Nephron (organoid): ENCODE measurements at regions not wholly inside any gene's neighbourhood (a gene's known extent, or its start where the extent isn't known, plus 50 kb on each side); places are given as distances from the start of the nearest gene placed in this dataset.
"Not testable (repeated sequence)": the region's sequence is repeated elsewhere in the genome, so short reads cannot be mapped to it uniquely, and the experiment has no call there.

Experiments
- H3K27ac Mint-ChIP-seq, 3 experiments: 2 replicates each; pipeline ENCODE4 v1.8.0; 2020; ENCODE audit warnings: mixed read lengths in 3 of 3, mild to moderate bottlenecking in 2 of 3, moderate library complexity in 1 of 3
- H3K27me3 Mint-ChIP-seq: 2 replicates; pipeline ENCODE4 v1.8.0; 2021; ENCODE audit warnings: low read depth, mild to moderate bottlenecking, moderate library complexity, mixed read lengths
- H3K36me3 Mint-ChIP-seq: 2 replicates; pipeline ENCODE4 v1.8.0; 2020; ENCODE audit warnings: low read depth, mixed read lengths
- H3K4me1 Mint-ChIP-seq: 2 replicates; pipeline ENCODE4 v1.8.0; 2020; ENCODE audit warnings: mixed read lengths
- H3K4me3 Mint-ChIP-seq, 3 experiments: 2 replicates each; pipeline ENCODE4 v1.8.0; 2020; ENCODE audit warnings: mild to moderate bottlenecking in 3 of 3, mixed read lengths in 3 of 3, moderate library complexity in 2 of 3
- H3K9me3 Mint-ChIP-seq: 2 replicates; pipeline ENCODE4 v1.8.0; 2020; ENCODE audit warnings: mixed read lengths
- TF ChIP-seq, protein P1 (sequence below), 3 experiments: fragments of 200-600 bp; sonication (generic); IDR thresholded peaks; one replicate each; pipeline ENCODE4 v1.5.0; 2021; ENCODE audit warnings: antibody characterized with exemption in 3 of 3; ENCODE audit not compliant: unreplicated experiment in 3 of 3

GRCh38 chr10:3954615-3955014 lies 169.6 kb upstream of the KLF6 start:
- no peaks in the 10 kb centered on the region for H3K9me3 Mint-ChIP-seq
- H3K4me3 Mint-ChIP-seq: no peak overlapping the region
- TF ChIP-seq, protein P1, sequence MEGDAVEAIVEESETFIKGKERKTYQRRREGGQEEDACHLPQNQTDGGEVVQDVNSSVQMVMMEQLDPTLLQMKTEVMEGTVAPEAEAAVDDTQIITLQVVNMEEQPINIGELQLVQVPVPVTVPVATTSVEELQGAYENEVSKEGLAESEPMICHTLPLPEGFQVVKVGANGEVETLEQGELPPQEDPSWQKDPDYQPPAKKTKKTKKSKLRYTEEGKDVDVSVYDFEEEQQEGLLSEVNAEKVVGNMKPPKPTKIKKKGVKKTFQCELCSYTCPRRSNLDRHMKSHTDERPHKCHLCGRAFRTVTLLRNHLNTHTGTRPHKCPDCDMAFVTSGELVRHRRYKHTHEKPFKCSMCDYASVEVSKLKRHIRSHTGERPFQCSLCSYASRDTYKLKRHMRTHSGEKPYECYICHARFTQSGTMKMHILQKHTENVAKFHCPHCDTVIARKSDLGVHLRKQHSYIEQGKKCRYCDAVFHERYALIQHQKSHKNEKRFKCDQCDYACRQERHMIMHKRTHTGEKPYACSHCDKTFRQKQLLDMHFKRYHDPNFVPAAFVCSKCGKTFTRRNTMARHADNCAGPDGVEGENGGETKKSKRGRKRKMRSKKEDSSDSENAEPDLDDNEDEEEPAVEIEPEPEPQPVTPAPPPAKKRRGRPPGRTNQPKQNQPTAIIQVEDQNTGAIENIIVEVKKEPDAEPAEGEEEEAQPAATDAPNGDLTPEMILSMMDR (IDR thresholded peaks at IDR 0.05; ENCODE audit: unreplicated experiment in 3 of 3): no peak
- peaks cover 22% of the 10 kb centered on the region for H3K4me1 Mint-ChIP-seq
- H3K36me3 Mint-ChIP-seq: no peaks in the 10 kb centered on the region
- H3K27ac Mint-ChIP-seq: peak overlapping the region in 1 of 3 experiments; percentile 39
- peaks cover 4% of the 10 kb centered on the region for H3K27me3 Mint-ChIP-seq

- not testable (repeated sequence) for H3K36me3 Mint-ChIP-seq, H3K27ac Mint-ChIP-seq, H3K9me3 Mint-ChIP-seq, H3K27me3 Mint-ChIP-seq, H3K4me3 Mint-ChIP-seq
- H3K4me1 Mint-ChIP-seq: peaks cover 22% of the 10 kb centered on the region
Observed at GRCh38 chr10:3954007-3954406, 169.0 kb upstream of the KLF6 start.

- no peak overlapping the region for H3K27ac Mint-ChIP-seq
- TF ChIP-seq, protein P1 (IDR thresholded peaks at IDR 0.05; ENCODE audit: unreplicated experiment in 3 of 3): no peak
Observed at GRCh38 chr10:3951993-3952392, 167.0 kb upstream of the KLF6 start.

GRCh38 chr10:3950676-3951275 lies 165.8 kb upstream of the KLF6 start:
- Mint-ChIP-seq H3K4me3 (no peak overlapping the region), H3K4me1 (peaks cover 18% of the 10 kb centered on the region)

More at GRCh38 chr10:3951993-3952392, 167.0 kb upstream of the KLF6 start:
- peaks cover 17% of the 10 kb centered on the region for H3K4me1 Mint-ChIP-seq
- peaks cover 3% of the 10 kb centered on the region for H3K27me3 Mint-ChIP-seq
- no peaks in the 10 kb centered on the region for H3K36me3 Mint-ChIP-seq
- H3K9me3 Mint-ChIP-seq: no peaks in the 10 kb centered on the region
- no peak overlapping the region for H3K4me3 Mint-ChIP-seq

GRCh38 chr10:3949711-3950110 lies 164.7 kb upstream of the KLF6 start:
- peaks cover 13% of the 10 kb centered on the region for H3K4me1 Mint-ChIP-seq
- no peak overlapping the region for H3K27ac Mint-ChIP-seq
- TF ChIP-seq, protein P1 (IDR thresholded peaks at IDR 0.05; ENCODE audit: unreplicated experiment in 3 of 3): no peak
- H3K36me3 Mint-ChIP-seq: no peaks in the 10 kb centered on the region
- no peaks in the 10 kb centered on the region for H3K9me3 Mint-ChIP-seq
- H3K4me3 Mint-ChIP-seq: no peak overlapping the region
- peaks cover 3% of the 10 kb centered on the region for H3K27me3 Mint-ChIP-seq

More at GRCh38 chr10:3950676-3951275, 165.8 kb upstream of the KLF6 start:
- Mint-ChIP-seq H3K27ac (no peak overlapping the region), H3K27me3 (peaks cover 3% of the 10 kb centered on the region), H3K36me3 (no peaks in the 10 kb centered on the region), H3K9me3 (no peaks in the 10 kb centered on the region)
- TF ChIP-seq, protein P1 (IDR thresholded peaks at IDR 0.05; ENCODE audit: unreplicated experiment in 3 of 3): no peak

DNA sequence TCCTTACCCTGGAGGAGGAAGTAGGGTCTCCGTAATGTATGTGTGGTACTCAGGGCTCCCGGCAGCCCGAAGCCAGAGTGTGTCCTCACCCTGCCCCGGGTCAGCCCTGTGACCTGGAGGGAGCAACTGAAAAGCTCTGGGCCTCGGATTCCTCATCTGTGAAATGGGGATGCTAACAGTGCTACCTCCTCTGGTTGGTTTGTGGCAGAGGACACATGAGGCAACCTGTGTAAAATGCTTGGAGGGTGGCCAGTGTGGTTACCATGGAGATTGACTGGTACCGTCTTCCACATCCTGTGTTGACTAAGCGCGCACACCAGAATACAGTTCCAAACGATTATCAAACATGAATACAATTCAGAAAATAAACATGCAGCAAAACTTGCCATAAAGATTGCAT lies 163.8 kb upstream of the KLF6 start:
- Mint-ChIP-seq H3K9me3 (no peaks in the 10 kb centered on the region), H3K27me3 (peaks cover 3% of the 10 kb centered on the region), H3K4me1 (peaks cover 12% of the 10 kb centered on the region), H3K4me3 (no peak overlapping the region), H3K36me3 (no peaks in the 10 kb centered on the region), H3K27ac (no peak overlapping the region)
- TF ChIP-seq, protein P1 (IDR thresholded peaks at IDR 0.05; ENCODE audit: unreplicated experiment in 3 of 3): no peak
